OCI-LY1 (cell line): ENCODE measurements at regions not wholly inside any gene's neighbourhood (a gene's known extent, or its start where the extent isn't known, plus 50 kb on each side); places are given as distances from the start of the nearest gene placed in this dataset.
"Not testable (repeated sequence)": the region's sequence is repeated elsewhere in the genome, so short reads cannot be mapped to it uniquely, and the experiment has no call there.

Experiments
- H2AFZ ChIP-seq: fragments of 200-600 bp; sonication (generic), shearing (Covaris generic); 2 replicates; pipeline ENCODE4 v1.6.0; 2014; ENCODE audit warnings: antibody characterized with exemption, mild to moderate bottlenecking, low read length
- H3F3A ChIP-seq: fragments of 200-600 bp; sonication (generic), shearing (Covaris generic); 2 replicates; pipeline ENCODE4 v1.6.0; 2014; ENCODE audit warnings: mild to moderate bottlenecking, antibody characterized with exemption, low read length, moderate library complexity; ENCODE audit not compliant: insufficient read depth
- H3K27ac ChIP-seq: fragments of 200-600 bp; sonication (generic); 2 replicates; pipeline ENCODE4 v1.5.1; 2014; ENCODE audit warnings: low read length, mixed run types, mild to moderate bottlenecking, low read depth; ENCODE audit not compliant: poor library complexity, severe bottlenecking
- H3K27me3 ChIP-seq: fragments of 200-600 bp; sonication (generic); 2 replicates; pipeline ENCODE4 v1.6.0; 2014; ENCODE audit warnings: antibody characterized with exemption, mild to moderate bottlenecking, low read length, moderate library complexity; ENCODE audit not compliant: insufficient read depth
- H3K36me3 ChIP-seq: fragments of 200-600 bp; sonication (generic); 2 replicates; pipeline ENCODE4 v1.6.1; 2014; ENCODE audit warnings: mild to moderate bottlenecking, antibody characterized with exemption, low read length, moderate library complexity, mixed read lengths; ENCODE audit not compliant: insufficient read depth
- H3K4me1 ChIP-seq: fragments of 200-600 bp; sonication (generic); 2 replicates; pipeline ENCODE4 v1.5.1; 2014; ENCODE audit warnings: mild to moderate bottlenecking, low read length, moderate library complexity; ENCODE audit not compliant: insufficient read depth, severe bottlenecking
- H3K4me2 ChIP-seq: fragments of 200-600 bp; sonication (generic), shearing (Covaris generic); 2 replicates; pipeline ENCODE4 v1.6.1; 2014; ENCODE audit warnings: low read length
- H3K4me3 ChIP-seq: fragments of 200-600 bp; sonication (generic); 2 replicates; pipeline ENCODE4 v1.5.1; 2014; ENCODE audit warnings: low read length, low read depth, mild to moderate bottlenecking, mixed read lengths; ENCODE audit not compliant: poor library complexity, severe bottlenecking
- H3K79me2 ChIP-seq: fragments of 200-600 bp; shearing (Covaris generic); 2 replicates; pipeline ENCODE4 v1.6.1; 2016; ENCODE audit warnings: mixed run types, low read length, mixed read lengths; ENCODE audit not compliant: insufficient read depth
- H3K9ac ChIP-seq: fragments of 200-600 bp; sonication (generic), shearing (Covaris generic); 2 replicates; pipeline ENCODE4 v1.6.1; 2014; ENCODE audit warnings: mild to moderate bottlenecking, low read length, mixed read lengths
- H3K9me2 ChIP-seq: fragments of 200-600 bp; sonication (generic), shearing (Covaris generic); 2 replicates; pipeline ENCODE4 v1.6.1; 2014; ENCODE audit warnings: low read depth, mild to moderate bottlenecking, low read length, mixed read lengths
- H3K9me3 ChIP-seq: fragments of 200-600 bp; shearing (Covaris generic); 2 replicates; pipeline ENCODE4 v1.6.1; 2014; ENCODE audit warnings: low read length, mixed read lengths
- H4K20me1 ChIP-seq: fragments of 200-600 bp; sonication (generic), shearing (Covaris generic); 2 replicates; pipeline ENCODE4 v1.6.0; 2016; ENCODE audit warnings: mild to moderate bottlenecking, low read length; ENCODE audit not compliant: insufficient read depth
- EZH2 ChIP-seq: fragments of 200-600 bp; sonication (generic), shearing (Covaris generic); IDR thresholded peaks from 2 replicates; pipeline ENCODE4 v1.8.0; 2017; ENCODE audit warnings: borderline replicate concordance, mixed run types, mild to moderate bottlenecking, antibody characterized with exemption, low read length, moderate library complexity, mixed read lengths
- TF ChIP-seq, protein P1 (sequence below): fragments of 200-600 bp; sonication (generic), shearing (Covaris generic); IDR thresholded peaks from 2 replicates; pipeline ENCODE4 v1.5.1; 2017; ENCODE audit warnings: mild to moderate bottlenecking, antibody characterized with exemption, low read length, moderate library complexity, mixed read lengths

DNA sequence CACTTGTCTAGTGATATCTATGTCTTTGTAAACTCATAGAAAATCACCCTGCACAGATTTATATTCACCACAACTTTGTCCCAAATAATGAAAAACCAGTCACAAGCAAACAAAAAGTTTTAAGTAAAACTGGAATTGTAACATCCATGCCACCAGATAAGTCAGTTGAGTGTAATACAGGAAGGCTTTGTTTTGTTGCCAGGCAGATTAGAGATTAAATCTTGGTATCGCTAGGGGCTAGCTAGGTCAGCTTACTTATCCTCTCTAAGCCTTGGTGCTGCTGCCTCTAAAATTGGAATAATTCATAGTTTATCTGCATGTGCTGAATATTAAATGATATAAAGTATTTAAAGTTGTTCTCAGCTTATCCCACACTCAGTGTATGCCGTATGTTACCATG, 1062.5 kb downstream of the CDH9 start:
- H3K9me2 ChIP-seq: no peaks in the 10 kb centered on the region
- TF ChIP-seq, protein P1, sequence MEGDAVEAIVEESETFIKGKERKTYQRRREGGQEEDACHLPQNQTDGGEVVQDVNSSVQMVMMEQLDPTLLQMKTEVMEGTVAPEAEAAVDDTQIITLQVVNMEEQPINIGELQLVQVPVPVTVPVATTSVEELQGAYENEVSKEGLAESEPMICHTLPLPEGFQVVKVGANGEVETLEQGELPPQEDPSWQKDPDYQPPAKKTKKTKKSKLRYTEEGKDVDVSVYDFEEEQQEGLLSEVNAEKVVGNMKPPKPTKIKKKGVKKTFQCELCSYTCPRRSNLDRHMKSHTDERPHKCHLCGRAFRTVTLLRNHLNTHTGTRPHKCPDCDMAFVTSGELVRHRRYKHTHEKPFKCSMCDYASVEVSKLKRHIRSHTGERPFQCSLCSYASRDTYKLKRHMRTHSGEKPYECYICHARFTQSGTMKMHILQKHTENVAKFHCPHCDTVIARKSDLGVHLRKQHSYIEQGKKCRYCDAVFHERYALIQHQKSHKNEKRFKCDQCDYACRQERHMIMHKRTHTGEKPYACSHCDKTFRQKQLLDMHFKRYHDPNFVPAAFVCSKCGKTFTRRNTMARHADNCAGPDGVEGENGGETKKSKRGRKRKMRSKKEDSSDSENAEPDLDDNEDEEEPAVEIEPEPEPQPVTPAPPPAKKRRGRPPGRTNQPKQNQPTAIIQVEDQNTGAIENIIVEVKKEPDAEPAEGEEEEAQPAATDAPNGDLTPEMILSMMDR: no peak
- TF ChIP-seq EZH2: no peak
- no peaks in the 10 kb centered on the region for H3K27me3 ChIP-seq
- H3K4me1 ChIP-seq: no peaks in the 10 kb centered on the region
- H3K27ac ChIP-seq: no peak overlapping the region
- no peak overlapping the region for H3K9ac ChIP-seq
- H2AFZ ChIP-seq: no peak overlapping the region
- H3K9me3 ChIP-seq: no peaks in the 10 kb centered on the region
- no peaks in the 10 kb centered on the region for H3K36me3 ChIP-seq
- H3F3A ChIP-seq: no peaks in the 10 kb centered on the region
- no peak overlapping the region for H3K4me3 ChIP-seq
- no peak overlapping the region for H3K4me2 ChIP-seq
- H3K79me2 ChIP-seq: no peaks in the 10 kb centered on the region
- H4K20me1 ChIP-seq: no peaks in the 10 kb centered on the region

- Histone ChIP-seq H3K9me3 (no peaks in the 10 kb centered on the region), H3K4me3 (no peak overlapping the region), H3K27me3 (no peaks in the 10 kb centered on the region), H3K9me2 (no peaks in the 10 kb centered on the region), H4K20me1 (no peaks in the 10 kb centered on the region), H3K27ac (no peak overlapping the region), H3K9ac (no peak overlapping the region), H3K36me3 (no peaks in the 10 kb centered on the region), H3K79me2 (no peaks in the 10 kb centered on the region), H2AFZ (no peak overlapping the region), H3K4me1 (no peaks in the 10 kb centered on the region), H3K4me2 (no peak overlapping the region), H3F3A (no peaks in the 10 kb centered on the region)
- TF ChIP-seq, protein P1: no peak
- no peak for TF ChIP-seq EZH2
These were observed 1063.9 kb downstream of the CDH9 start for GRCh38 chr5:25974451-25974850.

DNA sequence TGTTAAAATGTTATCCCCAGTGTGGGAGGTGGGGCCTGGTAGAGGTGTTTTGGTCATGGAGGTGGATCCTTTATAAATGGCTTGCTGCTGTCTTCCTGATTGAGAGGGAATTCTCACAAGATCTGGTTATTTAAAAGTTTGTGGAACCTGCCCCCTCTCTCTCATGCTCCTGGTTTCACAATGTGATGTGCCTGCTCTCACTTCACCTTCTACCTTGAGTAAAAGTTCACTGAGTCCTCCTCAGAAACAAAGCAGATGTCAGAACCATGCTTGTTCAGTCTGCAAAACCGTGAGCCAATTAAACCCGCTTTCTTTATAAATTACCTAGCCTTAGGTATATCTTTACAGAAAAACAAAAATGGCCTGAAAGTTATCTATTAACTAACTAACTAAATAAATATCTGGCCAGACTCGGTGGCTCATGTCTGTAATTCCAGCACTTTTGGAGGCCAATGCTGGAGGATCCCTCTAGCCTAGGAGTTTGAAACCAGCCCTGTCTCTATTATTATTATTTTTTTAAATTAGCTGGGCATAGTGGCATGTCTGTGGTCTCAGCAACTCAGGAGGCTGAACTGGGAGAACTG, 1067.4 kb downstream of the CDH9 start:
- Histone ChIP-seq H3K27ac (no peak overlapping the region), H3K36me3 (no peaks in the 10 kb centered on the region), H3K4me2 (no peak overlapping the region), H3K9me3 (no peaks in the 10 kb centered on the region), H3K9ac (no peak overlapping the region), H3K9me2 (no peaks in the 10 kb centered on the region), H3K4me3 (no peak overlapping the region), H4K20me1 (no peaks in the 10 kb centered on the region), H3F3A (no peaks in the 10 kb centered on the region), H3K4me1 (no peaks in the 10 kb centered on the region), H3K79me2 (no peaks in the 10 kb centered on the region), H3K27me3 (no peaks in the 10 kb centered on the region), H2AFZ (no peak overlapping the region)
- TF ChIP-seq EZH2: no peak
- TF ChIP-seq, protein P1: no peak

DNA sequence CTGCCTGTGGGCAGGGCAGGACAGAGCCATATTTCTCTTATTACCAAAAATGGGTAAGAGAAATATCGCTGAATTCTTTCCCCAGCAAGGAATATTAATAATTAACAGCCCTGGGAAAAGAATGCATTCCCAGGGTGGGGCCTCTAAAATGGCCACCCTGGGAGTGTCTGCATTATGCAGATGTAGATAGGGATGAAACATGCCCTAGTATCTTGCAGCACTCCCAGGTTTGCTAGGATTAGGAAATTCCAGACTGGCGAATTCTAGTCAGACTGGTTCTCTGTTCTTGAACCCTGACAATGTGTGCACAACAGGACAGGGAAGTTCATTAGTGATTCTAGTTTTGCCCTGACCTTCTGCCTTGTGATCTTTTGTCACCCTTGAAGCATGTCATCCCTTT, 1069.3 kb downstream of the CDH9 start:
- H4K20me1 ChIP-seq, H3K36me3 ChIP-seq, H3K4me2 ChIP-seq, H3K79me2 ChIP-seq, H3K9me2 ChIP-seq, H3K4me1 ChIP-seq, H3K27ac ChIP-seq, H3K27me3 ChIP-seq, H2AFZ ChIP-seq, H3F3A ChIP-seq, H3K9me3 ChIP-seq, H3K9ac ChIP-seq, H3K4me3 ChIP-seq: not testable (repeated sequence)
